HEK293 (cell line): ENCODE measurements at regions not wholly inside any gene's neighbourhood (a gene's known extent, or its start where the extent isn't known, plus 50 kb on each side); places are given as distances from the start of the nearest gene placed in this dataset.

ENCODE experiments used
- CTCF ChIA-PET: fragments of 350-600 bp; formaldehyde crosslinking; extraction: SDS; loops from one replicate; lab custom pipeline; 2021; ENCODE audit warnings: antibody characterized with exemption; lab: Yijun Ruan, JAX
- POLR2A ChIA-PET: fragments of 300-600 bp; formaldehyde crosslinking; extraction: SDS; loops from one replicate; lab custom pipeline; 2020; ENCODE audit warnings: antibody characterized with exemption, inconsistent platforms; lab: Yijun Ruan, JAX
- H3K27ac ChIP-seq: fragments of 200-500 bp; sonication (Bioruptor generic); 2 replicates; pipeline ENCODE4 v1.5.1; 2014; ENCODE audit warnings: low read depth, low read length, control low read depth, inconsistent platforms; ENCODE audit errors: extremely low read depth
- H3K36me3 ChIP-seq, 2 experiments: fragments of 200-500 bp in 1 of 2; sonication (Bioruptor generic) in 1 of 2; 1 replicate in 1 of 2; 2 replicates in 1 of 2; pipeline ENCODE4 v1.5.1; 2014 to 2017; ENCODE audit warnings: inconsistent platforms in 2 of 2, low read length in 2 of 2; ENCODE audit not compliant: control insufficient read depth in 2 of 2, insufficient read depth in 1 of 2
- H3K4me1 ChIP-seq: fragments of 200-500 bp; sonication (Bioruptor generic); 2 replicates; pipeline ENCODE4 v1.5.1; 2014; ENCODE audit warnings: mild to moderate bottlenecking, low read length, inconsistent platforms; ENCODE audit not compliant: control insufficient read depth, insufficient read depth
- H3K4me3 ChIP-seq: 2 replicates; pipeline ENCODE4 v1.5.1; 2011; ENCODE audit warnings: low read depth, mild to moderate bottlenecking, control low read depth, low read length, moderate library complexity
- H3K9me3 ChIP-seq: fragments of 200-500 bp; sonication (Bioruptor generic); 2 replicates; pipeline ENCODE4 v1.5.1; 2014; ENCODE audit warnings: low read depth, low read length, inconsistent platforms; ENCODE audit not compliant: control insufficient read depth, insufficient read depth
- HOXD13 ChIP-seq: sonication (generic); formaldehyde crosslinking; IDR thresholded peaks from 2 replicates; pipeline ENCODE4 v1.8.0; 2022; ENCODE audit warnings: missing genetic modification reagents, borderline replicate concordance
- KLF7 ChIP-seq: fragments of 450-650 bp; formaldehyde crosslinking; IDR thresholded peaks from 2 replicates; pipeline ENCODE4 v1.5.1; 2016; ENCODE audit warnings: missing biosample characterization, missing genetic modification characterization, borderline replicate concordance
- SP2 ChIP-seq: fragments of 450-650 bp; formaldehyde crosslinking; IDR thresholded peaks from 2 replicates; pipeline ENCODE4 v1.5.1; 2016; ENCODE audit warnings: missing biosample characterization, missing genetic modification characterization
- ZBTB1 ChIP-seq: fragments of 450-650 bp; formaldehyde crosslinking; IDR thresholded peaks from 2 replicates; pipeline ENCODE4 v1.5.1; 2016; ENCODE audit warnings: missing biosample characterization, missing genetic modification characterization
- ZBTB7A ChIP-seq: fragments of 450-650 bp; formaldehyde crosslinking; IDR thresholded peaks from 2 replicates; pipeline ENCODE4 v1.5.1; 2016; ENCODE audit warnings: low read depth, missing biosample characterization, missing genetic modification characterization
- ZEB2 ChIP-seq: fragments of 450-650 bp; formaldehyde crosslinking; IDR thresholded peaks from 2 replicates; pipeline ENCODE4 v1.5.1; 2016; ENCODE audit warnings: missing biosample characterization, missing genetic modification characterization
- ZNF157 ChIP-seq: fragments of 450-650 bp; formaldehyde crosslinking; IDR thresholded peaks from 2 replicates; pipeline ENCODE4 v1.5.1; 2016; ENCODE audit warnings: missing biosample characterization, missing genetic modification characterization
- ZNF2 ChIP-seq: fragments of 450-650 bp; formaldehyde crosslinking; IDR thresholded peaks from 2 replicates; pipeline ENCODE4 v1.5.1; 2016; ENCODE audit warnings: missing biosample characterization, missing genetic modification characterization
- ZNF202 ChIP-seq: fragments of 450-650 bp; formaldehyde crosslinking; IDR thresholded peaks from 2 replicates; pipeline ENCODE4 v1.5.1; 2016; ENCODE audit warnings: missing biosample characterization, missing genetic modification characterization, borderline replicate concordance
- ZNF223 ChIP-seq: fragments of 450-650 bp; formaldehyde crosslinking; IDR thresholded peaks from 2 replicates; pipeline ENCODE4 v1.5.1; 2016; ENCODE audit warnings: missing biosample characterization, missing genetic modification characterization
- ZNF239 ChIP-seq: fragments of 450-650 bp; formaldehyde crosslinking; IDR thresholded peaks from 2 replicates; pipeline ENCODE4 v1.5.1; 2016; ENCODE audit warnings: missing biosample characterization, missing genetic modification characterization
- ZNF391 ChIP-seq: fragments of 450-650 bp; formaldehyde crosslinking; IDR thresholded peaks from 2 replicates; pipeline ENCODE4 v1.5.1; 2016; ENCODE audit warnings: low read depth, missing biosample characterization, missing genetic modification characterization, borderline replicate concordance
- ZNF433 ChIP-seq: fragments of 450-650 bp; formaldehyde crosslinking; IDR thresholded peaks from 2 replicates; pipeline ENCODE4 v1.5.1; 2016; ENCODE audit warnings: missing biosample characterization, missing genetic modification characterization, low read depth
- ZNF548 ChIP-seq: fragments of 450-650 bp; formaldehyde crosslinking; IDR thresholded peaks from 2 replicates; pipeline ENCODE4 v1.5.1; 2016; ENCODE audit warnings: missing biosample characterization, missing genetic modification characterization
- ZNF549 ChIP-seq: fragments of 450-650 bp; IDR thresholded peaks from 2 replicates; pipeline ENCODE4 v1.5.1; 2018; ENCODE audit warnings: missing biosample characterization, missing genetic modification characterization, mild to moderate bottlenecking, inconsistent platforms, moderate library complexity
- ZNF654 ChIP-seq: fragments of 450-650 bp; formaldehyde crosslinking; IDR thresholded peaks from 2 replicates; pipeline ENCODE4 v1.5.1; 2016; ENCODE audit warnings: low read depth, missing biosample characterization, missing genetic modification characterization
- ZSCAN16 ChIP-seq: fragments of 450-650 bp; formaldehyde crosslinking; IDR thresholded peaks from 2 replicates; pipeline ENCODE4 v1.5.1; 2016; ENCODE audit warnings: missing biosample characterization, missing genetic modification characterization
- TF ChIP-seq, protein P1 (sequence below): fragments of 450-650 bp; formaldehyde crosslinking; IDR thresholded peaks from 2 replicates; pipeline ENCODE4 v1.5.1; 2016; ENCODE audit warnings: missing biosample characterization, missing genetic modification characterization
- TF ChIP-seq, protein P2 (sequence below): fragments of 450-650 bp; formaldehyde crosslinking; IDR thresholded peaks from 2 replicates; pipeline ENCODE4 v1.5.1; 2017; ENCODE audit warnings: missing biosample characterization, missing genetic modification characterization
- TF ChIP-seq, protein P3 (sequence below): fragments of 450-650 bp; formaldehyde crosslinking; optimal IDR thresholded peaks from 2 replicates; pipeline ENCODE3; 2016; ENCODE audit warnings: missing biosample characterization, mild to moderate bottlenecking, missing genetic modification characterization
- TF ChIP-seq, protein P4 (sequence below): fragments of 450-650 bp; formaldehyde crosslinking; IDR thresholded peaks from 2 replicates; pipeline ENCODE4 v1.5.1; 2016; ENCODE audit warnings: missing biosample characterization, missing genetic modification characterization

DNA sequence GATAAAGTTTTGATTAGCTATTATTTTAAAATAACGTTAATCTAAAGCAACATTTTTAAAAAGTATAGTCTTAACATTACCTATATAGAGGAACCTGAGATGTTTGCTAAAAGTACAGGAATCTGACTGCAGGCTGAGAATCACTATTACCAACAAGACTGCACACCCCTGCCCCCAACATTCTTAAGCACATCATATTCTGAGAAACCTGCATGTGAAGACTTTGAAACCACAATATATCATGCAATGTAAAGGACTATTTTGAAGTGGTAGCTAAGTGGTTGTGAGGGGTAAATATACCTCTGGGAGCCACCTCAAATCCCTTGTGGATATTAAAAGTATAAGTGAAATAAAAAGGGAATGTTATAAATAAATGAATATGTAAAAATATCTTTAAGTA, 119.0 kb upstream of the KLF12 start:
- Histone ChIP-seq H3K4me3 (no peak overlapping the region), H3K27ac (no peak overlapping the region), H3K36me3 (no peaks in the 10 kb centered on the region), H3K9me3 (no peaks in the 10 kb centered on the region), H3K4me1 (no peaks in the 10 kb centered on the region)
- POLR2A ChIA-PET, result no interaction called here
- TF ChIP-seq ZNF223 (tag by site-specific recombination), result no peak
- no peak for TF ChIP-seq ZNF239 (tag by site-specific recombination)
- no peak for TF ChIP-seq ZNF549 (tag by site-specific recombination)
- TF ChIP-seq SP2, result no peak
- no peak for TF ChIP-seq ZNF654 (tag by site-specific recombination)
- no peak for TF ChIP-seq ZNF548 (tag by site-specific recombination)
- TF ChIP-seq, protein P1, sequence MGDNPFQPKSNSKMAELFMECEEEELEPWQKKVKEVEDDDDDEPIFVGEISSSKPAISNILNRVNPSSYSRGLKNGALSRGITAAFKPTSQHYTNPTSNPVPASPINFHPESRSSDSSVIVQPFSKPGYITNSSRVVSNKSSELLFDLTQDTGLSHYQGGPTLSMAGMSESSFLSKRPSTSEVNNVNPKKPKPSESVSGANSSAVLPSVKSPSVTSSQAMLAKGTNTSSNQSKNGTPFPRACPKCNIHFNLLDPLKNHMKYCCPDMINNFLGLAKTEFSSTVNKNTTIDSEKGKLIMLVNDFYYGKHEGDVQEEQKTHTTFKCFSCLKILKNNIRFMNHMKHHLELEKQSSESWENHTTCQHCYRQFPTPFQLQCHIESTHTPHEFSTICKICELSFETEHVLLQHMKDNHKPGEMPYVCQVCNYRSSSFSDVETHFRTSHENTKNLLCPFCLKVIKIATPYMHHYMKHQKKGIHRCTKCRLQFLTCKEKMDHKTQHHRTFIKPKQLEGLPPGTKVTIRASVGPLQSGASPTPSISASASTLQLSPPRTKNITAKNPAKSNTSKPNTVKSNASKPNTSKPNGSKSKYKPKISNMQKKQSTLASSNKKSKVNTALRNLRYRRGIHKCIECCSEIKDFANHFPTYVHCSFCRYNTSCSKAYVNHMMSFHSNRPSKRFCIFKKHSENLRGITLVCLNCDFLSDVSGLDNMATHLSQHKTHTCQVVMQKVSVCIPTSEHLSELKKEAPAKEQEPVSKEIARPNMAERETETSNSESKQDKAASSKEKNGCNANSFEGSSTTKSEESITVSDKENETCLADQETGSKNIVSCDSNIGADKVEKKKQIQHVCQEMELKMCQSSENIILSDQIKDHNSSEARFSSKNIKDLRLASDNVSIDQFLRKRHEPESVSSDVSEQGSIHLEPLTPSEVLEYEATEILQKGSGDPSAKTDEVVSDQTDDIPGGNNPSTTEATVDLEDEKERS, result no peak
- TF ChIP-seq ZBTB1 (tag by site-specific recombination), result no peak
- no peak for TF ChIP-seq ZSCAN16 (tag by site-specific recombination)
- TF ChIP-seq ZNF202, result no peak
- no peak for TF ChIP-seq KLF7 (tag by site-specific recombination)
- TF ChIP-seq, protein P2, sequence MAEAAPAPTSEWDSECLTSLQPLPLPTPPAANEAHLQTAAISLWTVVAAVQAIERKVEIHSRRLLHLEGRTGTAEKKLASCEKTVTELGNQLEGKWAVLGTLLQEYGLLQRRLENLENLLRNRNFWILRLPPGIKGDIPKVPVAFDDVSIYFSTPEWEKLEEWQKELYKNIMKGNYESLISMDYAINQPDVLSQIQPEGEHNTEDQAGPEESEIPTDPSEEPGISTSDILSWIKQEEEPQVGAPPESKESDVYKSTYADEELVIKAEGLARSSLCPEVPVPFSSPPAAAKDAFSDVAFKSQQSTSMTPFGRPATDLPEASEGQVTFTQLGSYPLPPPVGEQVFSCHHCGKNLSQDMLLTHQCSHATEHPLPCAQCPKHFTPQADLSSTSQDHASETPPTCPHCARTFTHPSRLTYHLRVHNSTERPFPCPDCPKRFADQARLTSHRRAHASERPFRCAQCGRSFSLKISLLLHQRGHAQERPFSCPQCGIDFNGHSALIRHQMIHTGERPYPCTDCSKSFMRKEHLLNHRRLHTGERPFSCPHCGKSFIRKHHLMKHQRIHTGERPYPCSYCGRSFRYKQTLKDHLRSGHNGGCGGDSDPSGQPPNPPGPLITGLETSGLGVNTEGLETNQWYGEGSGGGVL (tag by site-specific recombination), result no peak
- no peak for TF ChIP-seq ZNF2
- no peak for TF ChIP-seq ZBTB7A (tag by site-specific recombination)
- CTCF ChIA-PET, result no interaction called here

DNA sequence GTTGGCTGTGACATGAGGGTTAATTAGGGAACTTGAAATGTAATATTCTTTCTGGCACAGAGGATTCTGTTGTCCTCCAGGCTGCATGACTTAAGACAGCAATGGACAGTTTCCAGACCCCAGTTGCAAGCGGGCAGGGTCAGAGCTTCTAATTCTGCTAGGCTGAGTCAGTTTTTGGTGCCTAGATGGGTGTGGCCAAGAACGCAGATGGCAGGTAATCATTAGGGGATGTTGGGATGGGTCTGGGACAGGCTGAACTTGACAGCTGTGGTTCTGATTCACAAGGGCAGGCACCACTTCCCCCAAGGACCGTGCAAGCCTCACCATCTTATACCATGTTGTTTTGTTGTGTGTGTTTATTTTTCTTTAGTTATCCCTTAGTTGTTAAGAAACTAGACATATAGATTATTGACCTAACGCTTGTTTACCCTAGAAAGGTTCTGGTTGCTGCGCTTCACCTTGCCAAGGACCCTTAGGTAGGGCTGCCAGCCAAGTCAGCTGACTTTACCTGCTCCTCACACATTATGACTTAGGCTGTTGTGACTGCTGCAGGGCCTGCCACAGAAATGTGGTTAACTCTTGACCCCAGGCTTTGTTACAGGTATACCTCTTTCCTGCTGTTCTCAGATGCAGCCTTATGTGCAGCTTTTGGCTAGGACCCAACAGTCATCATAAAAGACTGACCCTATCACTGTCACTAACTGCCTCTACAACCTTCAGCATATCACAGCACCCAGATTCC, 117.7 kb upstream of the KLF12 start:
- Histone ChIP-seq H3K9me3 (no peaks in the 10 kb centered on the region), H3K36me3 (no peaks in the 10 kb centered on the region), H3K4me3 (no peak overlapping the region), H3K27ac (no peak overlapping the region), H3K4me1 (no peaks in the 10 kb centered on the region)
- TF ChIP-seq ZNF391 (tag by site-specific recombination), result no peak
- TF ChIP-seq ZNF433, result no peak
- no peak for TF ChIP-seq HOXD13
- no peak for TF ChIP-seq ZNF157 (tag by site-specific recombination)
- no peak for TF ChIP-seq ZEB2 (tag by site-specific recombination)
- TF ChIP-seq, protein P3, sequence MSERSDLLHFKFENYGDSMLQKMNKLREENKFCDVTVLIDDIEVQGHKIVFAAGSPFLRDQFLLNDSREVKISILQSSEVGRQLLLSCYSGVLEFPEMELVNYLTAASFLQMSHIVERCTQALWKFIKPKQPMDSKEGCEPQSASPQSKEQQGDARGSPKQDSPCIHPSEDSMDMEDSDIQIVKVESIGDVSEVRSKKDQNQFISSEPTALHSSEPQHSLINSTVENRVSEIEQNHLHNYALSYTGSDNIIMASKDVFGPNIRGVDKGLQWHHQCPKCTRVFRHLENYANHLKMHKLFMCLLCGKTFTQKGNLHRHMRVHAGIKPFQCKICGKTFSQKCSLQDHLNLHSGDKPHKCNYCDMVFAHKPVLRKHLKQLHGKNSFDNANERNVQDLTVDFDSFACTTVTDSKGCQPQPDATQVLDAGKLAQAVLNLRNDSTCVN (tag by site-specific recombination), result no peak
- TF ChIP-seq, protein P4, sequence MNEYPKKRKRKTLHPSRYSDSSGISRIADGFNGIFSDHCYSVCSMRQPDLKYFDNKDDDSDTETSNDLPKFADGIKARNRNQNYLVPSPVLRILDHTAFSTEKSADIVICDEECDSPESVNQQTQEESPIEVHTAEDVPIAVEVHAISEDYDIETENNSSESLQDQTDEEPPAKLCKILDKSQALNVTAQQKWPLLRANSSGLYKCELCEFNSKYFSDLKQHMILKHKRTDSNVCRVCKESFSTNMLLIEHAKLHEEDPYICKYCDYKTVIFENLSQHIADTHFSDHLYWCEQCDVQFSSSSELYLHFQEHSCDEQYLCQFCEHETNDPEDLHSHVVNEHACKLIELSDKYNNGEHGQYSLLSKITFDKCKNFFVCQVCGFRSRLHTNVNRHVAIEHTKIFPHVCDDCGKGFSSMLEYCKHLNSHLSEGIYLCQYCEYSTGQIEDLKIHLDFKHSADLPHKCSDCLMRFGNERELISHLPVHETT (tag by site-specific recombination), result no peak
- CTCF ChIA-PET, result interaction anchor here (0.5 to 1.1 kb wide), 2 partner anchors 35 to 1121 kb away, joined by 3 to 4 read pairs; no protein-coding TSS in a partner anchor
- POLR2A ChIA-PET, result no interaction called here
